Ascending aorta (tissue), 2 donors: ENCODE measurements at regions not wholly inside any gene's neighbourhood (a gene's known extent, or its start where the extent isn't known, plus 50 kb on each side); places are given as distances from the start of the nearest gene placed in this dataset.

Source experiments
- DNase-seq, 2 donors: peaks; one replicate each; pipeline ENCODE4 v3.0.0-alpha.2; 2019; ENCODE audit warnings: low spot score in 2 of 2
- H3K27ac ChIP-seq, 2 donors: fragments of 200-600 bp; sonication (generic); one replicate each; pipeline ENCODE4 v1.5.1; 2016 to 2017; ENCODE audit warnings: mild to moderate bottlenecking in 1 of 2
- H3K27me3 ChIP-seq: fragments of 200-600 bp; sonication (generic); one replicate; pipeline ENCODE4 v1.5.1; 2017
- H3K36me3 ChIP-seq, 2 donors: fragments of 200-600 bp; sonication (generic); one replicate each; pipeline ENCODE4 v1.5.1; 2016
- H3K4me1 ChIP-seq, 2 donors: fragments of 200-600 bp; sonication (generic); one replicate each; pipeline ENCODE4 v1.5.1; 2016 to 2017; ENCODE audit warnings: mild to moderate bottlenecking in 1 of 2
- H3K4me3 ChIP-seq, 2 donors: fragments of 200-600 bp; sonication (generic); one replicate each; pipeline ENCODE4 v1.5.1; 2016 to 2017; ENCODE audit warnings: mild to moderate bottlenecking in 1 of 2
- H3K9me3 ChIP-seq, 2 donors: fragments of 200-600 bp; sonication (generic); one replicate each; pipeline ENCODE4 v1.5.1; 2016
- CTCF ChIP-seq, 3 experiments: fragments of 200-600 bp in 2 of 3; fragments of 450-650 bp in 1 of 3; sonication (generic) in 2 of 3; IDR thresholded peaks; one replicate each; pipeline ENCODE4 v1.5.1; 2016 to 2019; ENCODE audit warnings: antibody characterized with exemption in 3 of 3, mild to moderate bottlenecking in 1 of 3, moderate library complexity in 1 of 3
- intact Hi-C: fragments of 100-400 bp; cut with DNase I; formaldehyde crosslinking; loops from one replicate; pipeline ENCODE4 v1.15.1; 2023

DNA sequence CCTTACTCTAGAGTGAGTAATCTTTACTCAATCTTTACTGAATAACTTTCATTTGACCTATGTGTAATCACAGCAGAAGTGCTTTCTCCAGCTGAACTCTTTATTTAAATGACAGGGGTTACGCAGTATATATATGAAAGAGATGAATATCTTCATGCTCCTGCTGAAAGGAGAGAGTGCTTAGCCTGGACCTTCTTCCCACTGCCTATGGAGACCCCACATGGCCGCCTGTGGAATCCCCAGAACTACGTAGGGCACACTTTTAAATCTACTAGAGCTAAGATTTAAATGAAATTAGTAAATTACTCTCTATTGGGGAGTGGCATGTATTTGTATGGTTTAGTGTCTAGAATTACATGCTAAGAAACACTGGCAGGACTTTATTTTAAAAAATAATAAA is 391.2 kb downstream of the ANKRD50 start:
- DNase-seq, result no peak
- no peaks in the 10 kb centered on the region for H3K9me3 ChIP-seq

DNA sequence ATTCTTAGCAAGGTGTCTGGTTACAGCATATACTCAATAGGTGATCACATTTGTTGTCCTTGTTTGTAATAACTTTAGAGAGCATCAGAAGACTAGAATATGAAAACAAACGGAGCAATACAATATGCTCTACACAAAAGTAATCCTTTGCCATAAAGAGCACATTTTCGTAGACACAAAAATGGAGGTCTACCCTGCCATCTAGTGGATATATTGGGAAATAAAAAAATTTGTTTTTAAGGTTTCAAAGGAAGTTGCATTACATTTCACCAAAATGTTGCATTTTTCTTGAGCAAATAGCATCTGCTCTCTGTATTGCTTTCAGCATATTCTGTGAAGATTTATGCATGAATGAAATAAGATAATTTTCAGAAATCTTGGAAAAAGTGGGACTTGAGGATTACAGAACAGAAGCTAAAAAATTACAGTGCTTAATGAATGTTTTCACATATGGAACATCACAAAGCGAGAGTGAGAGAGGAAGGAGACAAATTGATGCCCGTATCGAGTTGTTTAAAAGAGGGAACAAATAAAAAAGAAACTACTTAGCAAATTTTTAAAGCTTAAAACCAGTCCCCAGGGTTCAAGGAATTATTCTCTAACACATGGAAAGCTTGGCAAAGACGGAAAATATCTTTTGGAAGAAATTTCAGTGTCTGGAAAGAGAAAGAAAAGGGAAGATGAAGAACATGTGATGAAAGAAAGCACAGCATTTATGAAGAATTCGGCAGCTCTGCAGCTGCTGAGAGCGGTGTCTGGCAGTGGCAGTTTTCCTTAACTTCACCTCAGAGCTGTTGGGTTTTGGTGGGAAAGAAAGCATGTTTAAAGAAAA is 390.1 kb downstream of the ANKRD50 start:
- Histone ChIP-seq H3K27me3 (no peaks in the 10 kb centered on the region), H3K36me3 (no peaks in the 10 kb centered on the region), H3K9me3 (no peaks in the 10 kb centered on the region), H3K27ac (no peak overlapping the region), H3K4me3 (no peak overlapping the region), H3K4me1 (no peaks in the 10 kb centered on the region)
- DNase-seq, result no peak
- peak; percentile 37 to 59 (median 55) for TF ChIP-seq CTCF (IDR thresholded peaks at IDR 0.05)
- intact Hi-C loops, result loop anchor here (5.0 kb wide), 1 partner anchor 1220 kb away; no protein-coding TSS in a partner anchor

More for the DNA sequence above, 391.2 kb downstream of the ANKRD50 start:
- Histone ChIP-seq H3K27me3 (no peaks in the 10 kb centered on the region), H3K27ac (no peak overlapping the region), H3K36me3 (no peaks in the 10 kb centered on the region), H3K4me1 (no peaks in the 10 kb centered on the region), H3K4me3 (no peak overlapping the region)
- TF ChIP-seq CTCF (IDR thresholded peaks at IDR 0.05), result no peak
- intact Hi-C loops, result loop anchor here (5.0 kb wide), 1 partner anchor 1219 kb away; no protein-coding TSS in a partner anchor

GRCh38 chr4:124325690-124326089 is 386.8 kb downstream of the ANKRD50 start:
- no peaks in the 10 kb centered on the region for H3K9me3 ChIP-seq
- H3K27me3 ChIP-seq, result no peaks in the 10 kb centered on the region
- H3K27ac ChIP-seq, result no peak overlapping the region
- no peaks in the 10 kb centered on the region for H3K4me1 ChIP-seq
- intact Hi-C loops, result no loop called here
- no peak for DNase-seq
- H3K4me3 ChIP-seq, result no peak overlapping the region
- H3K36me3 ChIP-seq, result no peaks in the 10 kb centered on the region
- TF ChIP-seq CTCF (IDR thresholded peaks at IDR 0.05), result no peak

DNA sequence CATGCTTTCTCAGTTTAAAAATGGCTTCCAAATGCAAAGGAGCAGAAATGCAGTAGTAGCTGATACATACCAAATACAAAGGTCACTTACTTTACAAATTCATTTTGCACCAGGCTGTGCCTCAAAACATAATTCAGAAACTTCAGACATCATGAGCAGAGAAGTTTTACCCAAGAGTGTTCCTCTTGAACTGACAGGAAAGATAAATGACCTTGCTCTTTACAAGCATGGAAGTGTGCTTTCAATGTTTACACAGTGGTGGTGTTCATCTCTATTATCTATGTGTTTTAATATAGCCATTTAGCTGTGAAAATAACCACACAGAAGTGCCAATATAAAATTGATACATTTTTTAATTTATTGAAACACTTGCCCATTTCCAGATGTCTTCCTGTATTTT is 383.4 kb downstream of the ANKRD50 start:
- intact Hi-C loops, result no loop called here
- no peak for DNase-seq
- H3K4me3 ChIP-seq, result no peak overlapping the region
- H3K9me3 ChIP-seq, result no peaks in the 10 kb centered on the region
- no peak overlapping the region for H3K27ac ChIP-seq
- H3K27me3 ChIP-seq, result no peaks in the 10 kb centered on the region
- TF ChIP-seq CTCF (IDR thresholded peaks at IDR 0.05), result no peak
- no peaks in the 10 kb centered on the region for H3K4me1 ChIP-seq
- no peaks in the 10 kb centered on the region for H3K36me3 ChIP-seq

- Histone ChIP-seq H3K9me3 (no peaks in the 10 kb centered on the region), H3K27me3 (no peaks in the 10 kb centered on the region), H3K4me1 (no peaks in the 10 kb centered on the region), H3K36me3 (no peaks in the 10 kb centered on the region), H3K4me3 (no peak overlapping the region), H3K27ac (no peak overlapping the region)
- TF ChIP-seq CTCF (IDR thresholded peaks at IDR 0.05), result no peak
- no peak for DNase-seq
- intact Hi-C loops, result loop anchor here (5.0 kb wide), 1 partner anchor 917 kb away; no protein-coding TSS in a partner anchor
Measured at GRCh38 chr4:124330045-124330444, 382.5 kb downstream of the ANKRD50 start.
